Osteoblast (primary cell): ENCODE measurements at regions not wholly inside any gene's neighbourhood (a gene's known extent, or its start where the extent isn't known, plus 50 kb on each side); places are given as distances from the start of the nearest gene placed in this dataset.

Source experiments
- DNase-seq: peaks from one replicate; pipeline ENCODE4 v3.0.0; 2011; ENCODE audit warnings: low spot score, mixed read lengths; ENCODE audit not compliant: insufficient read length; ENCODE audit errors: missing footprints
- H2AFZ ChIP-seq: 2 replicates; pipeline ENCODE4 v1.6.0; 2011; ENCODE audit warnings: mild to moderate bottlenecking, low read length
- H3K27ac ChIP-seq: 2 replicates; pipeline ENCODE4 v1.5.1; 2011; ENCODE audit warnings: mild to moderate bottlenecking, low read depth, low read length, moderate library complexity
- H3K27me3 ChIP-seq: 2 replicates; pipeline ENCODE4 v1.6.0; 2012; ENCODE audit warnings: mild to moderate bottlenecking, control low read depth, inconsistent platforms, low read length, moderate library complexity; ENCODE audit not compliant: insufficient read depth
- H3K36me3 ChIP-seq: 2 replicates; pipeline ENCODE4 v1.5.1; 2011; ENCODE audit warnings: mild to moderate bottlenecking, low read length, control low read depth, moderate library complexity; ENCODE audit not compliant: insufficient read depth
- H3K4me1 ChIP-seq: 2 replicates; pipeline ENCODE4 v1.5.1; 2011; ENCODE audit warnings: mild to moderate bottlenecking, low read length, control low read depth, moderate library complexity; ENCODE audit not compliant: insufficient read depth
- H3K4me2 ChIP-seq: 2 replicates; pipeline ENCODE4 v1.6.0; 2011; ENCODE audit warnings: mild to moderate bottlenecking, low read length; ENCODE audit not compliant: insufficient read depth
- H3K4me3 ChIP-seq: fragments of 200-600 bp; sonication (generic); 3 replicates; pipeline ENCODE4 v1.5.1; 2012; ENCODE audit warnings: mild to moderate bottlenecking, low read length, inconsistent platforms; ENCODE audit not compliant: insufficient read depth
- H3K79me2 ChIP-seq: 2 replicates; pipeline ENCODE4 v1.6.0; 2012; ENCODE audit warnings: mild to moderate bottlenecking, low read length, control low read depth, inconsistent platforms; ENCODE audit not compliant: insufficient read depth
- H3K9me3 ChIP-seq: 2 replicates; pipeline ENCODE4 v1.5.1; 2011; ENCODE audit warnings: low read depth, low read length, control low read depth
- H4K20me1 ChIP-seq: 2 replicates; pipeline ENCODE4 v1.6.0; 2012; ENCODE audit warnings: mild to moderate bottlenecking, low read length, control low read depth; ENCODE audit not compliant: insufficient read depth
- TF ChIP-seq, protein P1 (sequence below): IDR thresholded peaks from 2 replicates; pipeline ENCODE4 v1.5.1; 2011; ENCODE audit warnings: mild to moderate bottlenecking, low read depth, low read length, moderate library complexity; ENCODE audit errors: extremely low read depth

GRCh38 chr11:115767047-115767802 lies 263.0 kb upstream of the CADM1 start:
- H2AFZ ChIP-seq: no peak overlapping the region
- no peaks in the 10 kb centered on the region for H3K27me3 ChIP-seq
- TF ChIP-seq, protein P1, sequence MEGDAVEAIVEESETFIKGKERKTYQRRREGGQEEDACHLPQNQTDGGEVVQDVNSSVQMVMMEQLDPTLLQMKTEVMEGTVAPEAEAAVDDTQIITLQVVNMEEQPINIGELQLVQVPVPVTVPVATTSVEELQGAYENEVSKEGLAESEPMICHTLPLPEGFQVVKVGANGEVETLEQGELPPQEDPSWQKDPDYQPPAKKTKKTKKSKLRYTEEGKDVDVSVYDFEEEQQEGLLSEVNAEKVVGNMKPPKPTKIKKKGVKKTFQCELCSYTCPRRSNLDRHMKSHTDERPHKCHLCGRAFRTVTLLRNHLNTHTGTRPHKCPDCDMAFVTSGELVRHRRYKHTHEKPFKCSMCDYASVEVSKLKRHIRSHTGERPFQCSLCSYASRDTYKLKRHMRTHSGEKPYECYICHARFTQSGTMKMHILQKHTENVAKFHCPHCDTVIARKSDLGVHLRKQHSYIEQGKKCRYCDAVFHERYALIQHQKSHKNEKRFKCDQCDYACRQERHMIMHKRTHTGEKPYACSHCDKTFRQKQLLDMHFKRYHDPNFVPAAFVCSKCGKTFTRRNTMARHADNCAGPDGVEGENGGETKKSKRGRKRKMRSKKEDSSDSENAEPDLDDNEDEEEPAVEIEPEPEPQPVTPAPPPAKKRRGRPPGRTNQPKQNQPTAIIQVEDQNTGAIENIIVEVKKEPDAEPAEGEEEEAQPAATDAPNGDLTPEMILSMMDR: no peak
- no peak overlapping the region for H3K4me3 ChIP-seq
- no peaks in the 10 kb centered on the region for H3K79me2 ChIP-seq
- no peak for DNase-seq
- no peaks in the 10 kb centered on the region for H3K36me3 ChIP-seq
- H3K4me1 ChIP-seq: no peaks in the 10 kb centered on the region
- H3K4me2 ChIP-seq: no peak overlapping the region
- no peaks in the 10 kb centered on the region for H3K9me3 ChIP-seq
- no peak overlapping the region for H3K27ac ChIP-seq
- H4K20me1 ChIP-seq: no peaks in the 10 kb centered on the region

DNA sequence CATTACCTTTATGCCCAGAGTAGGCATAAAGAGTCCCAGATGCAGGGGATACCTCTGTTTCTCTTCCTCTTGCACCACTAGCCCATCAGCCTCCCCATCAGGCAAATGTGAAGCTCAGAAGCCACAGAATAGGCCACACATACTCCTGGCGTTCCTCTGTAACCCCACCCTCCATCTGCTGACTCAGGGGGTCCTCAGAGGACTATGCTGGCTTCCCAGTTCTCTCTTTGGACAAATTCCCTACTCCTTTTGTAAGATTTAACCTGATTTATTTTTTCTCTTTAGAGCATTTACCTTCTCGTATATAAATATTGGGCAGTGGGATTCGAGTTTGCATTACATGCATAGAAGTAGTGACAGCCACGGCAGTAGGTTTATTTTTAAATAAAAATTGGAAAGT lies 262.3 kb upstream of the CADM1 start:
- Histone ChIP-seq H3K4me3 (no peak overlapping the region), H4K20me1 (no peaks in the 10 kb centered on the region), H3K4me2 (no peak overlapping the region), H3K27me3 (no peaks in the 10 kb centered on the region), H3K79me2 (no peaks in the 10 kb centered on the region), H3K4me1 (no peaks in the 10 kb centered on the region), H3K27ac (no peak overlapping the region), H3K9me3 (no peaks in the 10 kb centered on the region), H2AFZ (no peak overlapping the region), H3K36me3 (no peaks in the 10 kb centered on the region)
- no peak for DNase-seq
- TF ChIP-seq, protein P1: no peak

GRCh38 chr11:115765803-115766239 lies 261.6 kb upstream of the CADM1 start:
- TF ChIP-seq, protein P1: no peak
- no peaks in the 10 kb centered on the region for H4K20me1 ChIP-seq
- no peak for DNase-seq

DNA sequence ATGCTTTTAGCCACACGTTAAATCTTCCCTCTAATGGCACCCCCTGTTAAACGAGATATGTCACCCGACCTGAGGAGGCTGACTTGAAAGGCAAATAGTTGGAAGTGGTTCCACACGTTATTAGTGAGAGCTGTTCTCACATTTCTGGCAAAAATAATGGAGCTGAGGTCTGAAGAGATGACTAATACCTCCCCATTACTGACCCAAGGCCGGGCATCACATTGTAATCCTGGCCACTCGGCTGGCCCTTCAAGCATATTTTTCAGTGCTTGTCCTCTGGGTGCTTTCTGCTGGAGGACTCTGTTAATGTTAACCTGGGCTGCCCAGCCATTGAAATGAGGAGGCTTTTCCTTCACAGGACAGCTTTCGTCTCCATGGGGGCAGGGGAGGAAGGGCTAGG lies 260.0 kb upstream of the CADM1 start:
- Histone ChIP-seq H3K4me1 (no peaks in the 10 kb centered on the region), H3K27ac (no peak overlapping the region), H3K4me2 (no peak overlapping the region), H4K20me1 (no peaks in the 10 kb centered on the region), H3K79me2 (no peaks in the 10 kb centered on the region), H3K36me3 (no peaks in the 10 kb centered on the region), H3K27me3 (peaks cover 4% of the 10 kb centered on the region), H2AFZ (no peak overlapping the region), H3K4me3 (no peak overlapping the region), H3K9me3 (no peaks in the 10 kb centered on the region)
- no peak for DNase-seq
- TF ChIP-seq, protein P1: no peak

More at GRCh38 chr11:115765803-115766239, 261.6 kb upstream of the CADM1 start:
- Histone ChIP-seq H3K4me1 (no peaks in the 10 kb centered on the region), H3K27me3 (peaks cover under 1% of the 10 kb centered on the region), H3K4me3 (no peak overlapping the region), H3K9me3 (no peaks in the 10 kb centered on the region), H3K4me2 (no peak overlapping the region), H2AFZ (no peak overlapping the region), H3K36me3 (no peaks in the 10 kb centered on the region), H3K79me2 (no peaks in the 10 kb centered on the region), H3K27ac (no peak overlapping the region)
